Caki2 (cell line): ENCODE measurements at regions not wholly inside any gene's neighbourhood (a gene's known extent, or its start where the extent isn't known, plus 50 kb on each side); places are given as distances from the start of the nearest gene placed in this dataset.
"Not testable (repeated sequence)": the region's sequence is repeated elsewhere in the genome, so short reads cannot be mapped to it uniquely, and the experiment has no call there.

Source experiments
- DNase-seq: peaks from one replicate; pipeline ENCODE4 v3.0.0-alpha.2; 2015; ENCODE audit warnings: low read depth
- in situ Hi-C: cut with HindIII; loops from 2 replicates; pipeline ENCODE4 v1.10.0; 2016; ENCODE audit warnings: low sequenced_read_pairs, low pct_unique_long_range_greater_than_20kb, mixed read lengths

DNA sequence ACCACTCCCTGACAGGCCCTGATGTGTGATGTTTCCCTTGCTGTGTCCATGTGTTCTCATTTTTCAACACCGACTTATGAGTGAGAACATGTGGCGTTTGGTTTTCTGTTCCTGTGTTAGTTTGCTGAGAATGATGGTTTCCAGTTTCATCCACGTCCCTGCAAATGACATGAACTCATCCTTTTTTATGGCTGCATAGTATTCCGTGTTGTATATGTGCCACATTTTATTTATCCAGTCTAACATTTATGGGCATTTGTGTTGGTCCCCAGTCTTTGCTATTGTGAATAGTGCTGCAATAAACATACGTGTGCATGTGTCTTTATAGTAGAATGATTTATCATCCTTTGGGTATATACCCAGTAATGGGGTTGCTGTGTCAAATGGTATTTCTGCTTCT, 830.3 kb upstream of the ADGRB3 start:
- DNase-seq, in situ Hi-C loops: not testable (repeated sequence)

DNA sequence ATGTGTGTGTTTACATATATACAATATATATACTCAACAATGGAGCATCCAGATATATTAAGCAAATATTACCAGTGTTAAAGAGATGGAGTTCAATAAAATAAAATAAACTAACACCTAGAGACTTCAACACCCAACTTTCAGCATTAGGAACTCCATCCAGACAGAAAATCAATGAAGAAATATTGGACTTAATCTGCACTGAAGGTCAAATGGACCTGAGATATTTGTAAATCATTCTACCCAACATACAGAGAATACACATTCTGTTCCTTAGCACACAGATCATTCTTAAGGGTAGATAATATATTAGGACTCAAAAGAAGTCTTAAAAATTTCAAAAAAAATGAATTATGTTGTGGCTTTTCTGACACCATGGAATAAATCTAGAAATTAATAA, 832.3 kb upstream of the ADGRB3 start:
- in situ Hi-C loops: no loop called here
- no peak for DNase-seq

- in situ Hi-C loops: no loop called here
- no peak for DNase-seq
Measured at GRCh38 chr6:67792996-67793395, 842.1 kb upstream of the ADGRB3 start.

DNA sequence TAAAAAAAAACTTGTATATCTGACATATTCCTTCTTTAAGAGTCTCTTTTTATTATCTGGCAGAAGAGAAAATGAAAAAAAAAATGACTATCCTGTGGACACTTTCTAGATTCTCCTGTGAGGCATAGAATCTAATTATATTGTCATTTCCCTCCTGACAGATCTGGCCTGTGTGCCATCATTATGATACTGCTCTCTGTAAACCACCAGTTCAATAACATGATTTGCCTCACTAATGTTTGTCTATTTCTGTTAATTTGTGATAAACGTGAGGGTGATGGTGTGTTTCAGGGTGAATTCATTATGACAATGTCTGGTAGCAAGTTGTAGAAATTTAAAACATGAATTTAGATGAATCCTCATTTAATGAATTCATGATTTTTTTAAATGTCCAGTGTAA, 844.5 kb upstream of the ADGRB3 start:
- in situ Hi-C loops: no loop called here
- no peak for DNase-seq

DNA sequence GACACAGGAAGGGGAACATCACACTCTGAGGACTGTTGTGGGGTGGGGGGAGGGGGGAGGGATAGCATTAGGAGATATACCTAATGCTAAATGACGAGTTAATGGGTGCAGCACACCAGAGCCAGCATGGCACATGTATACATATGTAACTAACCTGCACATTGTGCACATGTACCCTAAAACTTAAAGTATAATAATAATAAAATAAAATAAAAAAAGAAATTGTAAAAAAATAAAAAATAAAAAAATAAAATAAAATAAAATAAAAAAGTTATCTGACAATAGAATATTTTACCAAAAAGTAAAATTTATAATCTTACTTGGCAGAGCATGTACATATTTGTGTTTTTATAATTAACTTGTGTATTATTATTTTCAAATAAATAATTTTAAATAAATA, 848.0 kb upstream of the ADGRB3 start:
- DNase-seq, in situ Hi-C loops: not testable (repeated sequence)

DNA sequence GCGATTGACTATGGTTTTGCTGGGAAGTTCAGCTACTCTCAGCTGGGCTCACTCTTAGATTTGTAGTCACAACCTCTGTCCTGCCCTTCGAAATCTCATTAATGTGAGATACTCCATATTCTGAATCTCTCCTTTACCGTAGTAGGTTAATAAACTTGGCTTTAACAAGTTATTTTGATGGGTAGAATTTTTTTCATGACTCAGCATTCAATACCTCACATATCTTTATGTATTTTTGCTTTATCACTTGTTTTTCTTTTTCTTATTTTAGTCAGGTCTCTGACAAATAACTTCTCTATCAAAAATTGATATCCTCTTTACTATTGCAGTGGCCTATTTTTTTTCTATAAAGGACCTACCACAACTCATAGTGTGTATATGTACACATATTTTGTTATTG, 855.2 kb upstream of the ADGRB3 start:
- in situ Hi-C loops: no loop called here
- DNase-seq: no peak

- in situ Hi-C loops: no loop called here
- no peak for DNase-seq
Measured at GRCh38 chr6:67775333-67775732, 859.7 kb upstream of the ADGRB3 start.

GRCh38 chr6:67768972-67769371, 866.1 kb upstream of the ADGRB3 start:
- in situ Hi-C loops: no loop called here
- DNase-seq: no peak

DNA sequence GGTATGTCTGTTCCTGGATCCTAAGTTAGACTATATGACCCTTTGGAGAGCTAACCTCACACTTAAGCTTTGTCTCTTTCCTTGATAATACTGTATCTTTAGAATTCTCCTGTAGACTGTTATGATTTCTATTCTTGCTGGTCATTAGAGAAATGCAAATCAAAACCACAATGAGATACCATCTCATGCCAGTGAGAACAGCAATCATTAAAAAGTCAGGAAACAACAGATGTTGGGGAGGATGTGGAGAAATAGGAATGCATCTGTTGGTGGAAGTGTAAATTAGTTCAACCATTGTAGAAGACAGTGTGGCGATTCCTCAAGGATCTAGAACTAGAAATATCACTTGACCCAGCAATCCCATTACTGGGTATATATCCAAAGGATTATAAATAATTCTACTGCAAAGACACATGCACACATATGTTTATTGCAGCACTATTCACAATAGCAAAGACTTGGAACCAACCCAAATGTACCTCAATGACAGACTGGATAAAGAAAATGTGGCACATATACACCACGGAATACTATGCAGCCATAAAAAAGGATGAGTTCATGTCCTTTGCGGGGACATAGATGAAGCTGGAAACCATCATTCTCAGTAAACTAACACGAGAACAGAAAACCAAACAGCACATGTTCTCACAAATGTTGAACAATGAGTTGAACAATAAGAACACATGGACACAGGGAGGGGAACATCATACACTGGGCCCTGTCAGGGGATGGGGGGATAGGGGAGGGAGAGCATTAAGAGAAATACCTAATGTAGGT, 867.8 kb upstream of the ADGRB3 start:
- in situ Hi-C loops, DNase-seq: not testable (repeated sequence)

DNA sequence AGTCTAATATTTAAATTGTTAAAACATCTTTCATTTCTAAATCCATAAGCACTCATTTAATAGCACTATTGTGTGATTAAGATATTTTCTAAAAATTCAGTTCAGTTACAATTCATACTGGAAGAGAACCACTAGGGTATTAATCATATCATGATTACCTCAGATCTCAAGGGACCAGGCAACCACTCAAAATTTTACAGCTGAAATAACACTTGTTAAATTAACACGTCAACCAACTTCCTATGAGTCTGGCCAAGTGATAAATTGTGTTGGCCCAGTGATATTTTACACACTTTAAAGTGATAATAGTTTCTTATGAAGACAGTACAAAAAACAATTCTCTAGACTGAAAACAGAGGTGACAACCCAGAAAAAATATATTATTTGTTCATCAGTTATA, 869.0 kb upstream of the ADGRB3 start:
- in situ Hi-C loops: no loop called here
- no peak for DNase-seq

- DNase-seq: no peak
- in situ Hi-C loops: no loop called here
Measured at GRCh38 chr6:67759001-67759400, 876.1 kb upstream of the ADGRB3 start.

GRCh38 chr6:67757465-67758033, 877.5 kb upstream of the ADGRB3 start:
- DNase-seq: no peak
- in situ Hi-C loops: no loop called here

DNA sequence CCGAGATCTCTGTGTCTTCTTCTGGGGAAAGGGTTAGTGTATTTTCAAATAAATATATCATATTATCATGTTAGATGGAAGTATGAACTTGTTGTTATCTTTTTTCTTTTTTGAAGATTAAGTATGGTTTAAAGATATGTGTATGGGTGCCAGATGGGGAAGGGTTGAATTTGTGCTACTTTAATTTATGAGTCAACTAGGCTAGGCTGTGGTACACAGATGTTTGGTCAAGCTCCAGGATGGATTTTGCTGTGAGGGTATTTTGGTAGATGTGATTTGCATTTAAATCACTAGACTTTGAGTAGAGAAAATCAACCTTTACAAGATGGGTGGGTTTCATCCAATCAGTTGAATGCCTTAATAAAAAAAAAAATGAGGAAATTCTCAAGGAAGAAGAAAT, 886.6 kb upstream of the ADGRB3 start:
- in situ Hi-C loops: no loop called here
- DNase-seq: no peak

DNA sequence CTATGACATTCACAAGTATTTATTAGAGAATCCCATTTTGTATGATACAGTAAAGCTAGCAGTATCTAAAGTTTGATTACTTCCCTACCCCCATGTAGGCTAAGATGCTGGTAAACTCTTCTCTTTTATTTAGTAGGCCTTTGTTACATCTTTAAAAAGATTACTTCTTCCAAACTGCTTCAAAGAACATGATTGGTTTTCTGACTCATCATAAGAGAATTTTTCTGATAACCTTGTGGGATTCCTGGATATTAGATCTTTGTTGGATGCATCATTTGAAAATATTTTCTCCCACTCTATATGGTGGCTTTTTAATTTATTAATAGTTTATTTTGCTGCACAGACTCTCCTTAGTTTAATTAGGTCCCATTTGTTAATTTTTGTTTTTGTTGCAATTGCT, 898.3 kb upstream of the ADGRB3 start:
- DNase-seq: no peak
- in situ Hi-C loops: no loop called here

GRCh38 chr6:67736161-67736560, 898.9 kb upstream of the ADGRB3 start:
- in situ Hi-C loops: no loop called here
- no peak for DNase-seq

- no peak for DNase-seq
- in situ Hi-C loops: no loop called here
Measured at GRCh38 chr6:67735623-67736022, 899.5 kb upstream of the ADGRB3 start.

- in situ Hi-C loops: no loop called here
- DNase-seq: no peak
Measured at GRCh38 chr6:67722861-67723261, 912.2 kb upstream of the ADGRB3 start.

DNA sequence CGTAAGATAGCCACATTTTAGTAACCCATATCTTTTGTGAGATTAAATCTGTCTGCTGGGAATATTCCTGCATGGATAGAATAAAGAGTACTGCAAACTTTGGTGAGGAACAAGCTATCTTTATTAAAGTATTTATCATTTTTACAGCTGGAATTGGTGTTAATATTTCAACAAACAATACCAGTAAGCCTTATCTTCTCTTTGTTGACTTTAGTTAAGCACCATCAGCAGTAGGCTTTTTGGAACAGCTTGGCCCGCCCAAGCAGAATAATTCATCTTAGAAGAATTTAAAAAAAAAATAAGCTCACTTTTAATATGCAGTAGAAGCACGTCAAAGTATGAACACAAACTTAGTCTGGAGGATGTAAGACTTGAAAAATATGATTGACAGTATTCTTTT, 917.8 kb upstream of the ADGRB3 start:
- no peak for DNase-seq
- in situ Hi-C loops: no loop called here

DNA sequence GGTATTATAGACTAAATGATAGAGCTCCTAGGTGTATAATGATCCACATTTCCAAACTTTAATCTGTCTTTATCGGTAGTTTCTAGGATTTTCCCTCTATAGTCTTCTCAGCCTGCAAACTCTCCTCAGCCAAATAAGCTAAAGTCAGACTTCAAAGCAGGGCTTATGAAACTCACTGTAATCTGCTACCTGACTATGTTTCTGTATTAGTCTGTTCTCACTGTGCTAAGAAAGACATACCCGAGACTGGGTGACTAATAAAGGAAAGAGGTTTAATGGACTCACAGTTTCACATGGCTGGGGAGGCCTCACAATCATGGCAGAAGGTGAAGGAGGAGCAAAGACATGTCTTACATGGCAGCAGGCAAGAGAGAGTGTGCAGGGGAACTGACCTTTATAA, 928.7 kb upstream of the ADGRB3 start:
- in situ Hi-C loops: no loop called here
- no peak for DNase-seq

- in situ Hi-C loops: no loop called here
- DNase-seq: no peak
Measured at GRCh38 chr6:67698534-67698933, 936.5 kb upstream of the ADGRB3 start.
